Germinal center (tissue), 1 donor: ENCODE measurements at regions not wholly inside any gene's neighbourhood (a gene's known extent, or its start where the extent isn't known, plus 50 kb on each side); places are given as distances from the start of the nearest gene placed in this dataset.
A peak's percentile ranks its signal among the peaks of the same experiment; 100 is the strongest.

Experiments
- DNase-seq: peaks from one replicate; pipeline ENCODE4 v3.0.0; 2012; ENCODE audit warnings: mixed read lengths, low spot score

- no peak for DNase-seq
Measured at GRCh38 chr9:18233311-18233710, 240.6 kb upstream of the ADAMTSL1 start.

DNA sequence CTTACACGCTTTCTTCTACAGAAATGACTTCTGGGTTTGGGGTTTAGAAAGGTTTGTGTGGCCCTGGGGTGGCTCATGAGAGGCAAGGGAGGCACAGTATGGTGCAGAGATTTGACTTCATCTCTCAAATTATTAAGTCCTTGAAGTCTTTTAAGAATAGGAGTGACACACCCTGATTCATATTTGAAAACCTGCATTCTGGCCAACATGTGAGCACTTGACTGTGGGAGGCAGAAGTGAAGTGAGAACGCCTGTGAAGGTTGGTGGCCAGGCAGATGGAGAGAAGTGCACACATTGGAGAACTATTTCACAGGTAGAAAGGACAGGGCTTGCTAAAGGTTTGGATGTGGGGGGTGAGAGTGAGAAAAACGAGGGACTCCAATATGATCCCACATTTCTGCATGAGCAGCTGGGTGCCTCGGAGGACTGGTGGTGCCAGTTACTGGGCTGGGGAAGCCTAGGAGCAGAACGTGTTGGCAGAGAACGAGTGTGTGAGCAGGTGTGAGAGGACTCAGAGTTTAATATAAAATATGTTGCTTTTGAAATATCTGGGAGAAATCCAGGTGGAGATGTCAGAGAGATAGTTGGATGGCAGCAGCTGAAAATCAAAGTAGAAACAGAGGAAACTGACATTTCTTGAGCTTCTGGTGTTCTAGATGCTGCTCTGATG, 240.0 kb upstream of the ADAMTSL1 start:
- no peak for DNase-seq

GRCh38 chr9:18235181-18235908, 238.6 kb upstream of the ADAMTSL1 start:
- DNase-seq: no peak

DNA sequence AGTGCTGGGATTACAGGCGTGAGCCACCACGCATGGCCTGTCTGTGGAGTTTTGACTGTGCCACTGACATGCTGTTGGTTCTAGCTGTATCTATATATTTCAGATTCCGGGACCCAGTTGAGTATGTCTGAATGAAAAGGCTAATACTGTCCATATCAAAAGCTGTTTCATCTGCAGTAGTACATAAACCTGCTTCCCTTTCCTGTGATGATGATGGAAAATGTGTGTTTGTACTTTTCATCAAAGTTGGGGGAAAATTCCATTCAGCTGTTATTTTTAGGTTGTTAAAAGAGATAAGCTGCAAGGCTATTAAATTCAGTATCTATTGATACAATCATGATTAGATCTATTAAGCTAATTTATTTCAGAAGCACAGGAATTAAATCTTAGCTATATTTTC, 237.6 kb upstream of the ADAMTSL1 start:
- DNase-seq: no peak

DNA sequence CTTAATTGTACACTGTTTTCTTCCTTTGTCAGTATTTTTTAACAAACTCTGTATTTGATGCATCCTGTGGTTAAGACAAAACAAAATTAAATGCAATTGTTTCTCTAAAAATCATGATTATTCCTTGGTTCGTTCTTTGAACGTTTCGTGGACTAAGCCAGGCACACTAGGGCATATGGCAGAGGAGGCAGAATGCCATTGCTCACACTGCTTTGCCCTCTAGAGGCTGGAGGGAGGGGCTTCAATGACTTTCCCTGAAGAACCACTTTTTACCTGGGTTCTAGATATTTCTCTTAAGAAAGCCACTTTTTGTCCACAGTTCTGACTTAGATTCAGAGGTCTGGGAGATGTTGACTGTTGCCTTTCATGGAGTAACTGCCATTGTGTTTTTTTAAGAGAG, 236.2 kb upstream of the ADAMTSL1 start:
- no peak for DNase-seq

DNA sequence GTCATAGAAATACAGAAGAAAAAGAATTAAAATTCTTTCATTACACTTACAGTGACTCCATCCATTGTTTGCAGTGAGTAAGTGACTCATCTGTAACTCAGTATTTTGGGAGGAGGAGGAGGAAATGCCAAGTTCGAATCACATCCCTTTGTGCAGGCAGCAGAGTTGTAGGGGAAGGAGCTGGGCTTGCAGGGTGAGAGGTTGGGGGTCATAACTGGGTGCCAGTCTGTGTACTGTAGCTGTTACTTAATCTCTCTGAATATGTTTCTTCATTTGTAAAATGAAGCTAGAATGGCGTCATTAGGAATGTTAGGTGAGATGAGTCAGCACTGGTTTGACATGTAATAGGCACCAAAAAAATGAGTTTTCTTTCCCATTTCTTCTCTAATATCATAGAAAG, 235.7 kb upstream of the ADAMTSL1 start:
- no peak for DNase-seq

- DNase-seq: no peak
Measured at GRCh38 chr9:18238752-18239447, 235.1 kb upstream of the ADAMTSL1 start.

DNA sequence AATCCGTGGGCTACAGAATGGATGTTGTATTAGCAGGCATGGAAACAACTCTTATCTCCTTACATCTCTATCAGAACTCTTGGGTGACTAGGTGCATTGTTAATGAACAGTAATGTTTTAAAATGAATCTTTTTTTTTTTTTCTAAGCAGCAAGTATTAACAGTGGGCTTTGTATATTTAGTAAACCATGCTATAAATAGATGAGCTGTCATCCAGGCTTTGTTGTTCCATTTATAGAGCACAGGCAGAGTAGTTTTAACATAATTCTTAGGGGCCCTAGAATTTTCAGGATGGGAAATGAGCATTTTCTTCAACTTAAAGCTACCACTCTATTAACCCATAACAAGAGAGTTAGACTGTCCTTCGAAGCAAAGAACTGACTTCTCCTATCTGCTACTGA, 233.7 kb upstream of the ADAMTSL1 start:
- no peak for DNase-seq

GRCh38 chr9:18245911-18246310, 228.0 kb upstream of the ADAMTSL1 start:
- DNase-seq: no peak

DNA sequence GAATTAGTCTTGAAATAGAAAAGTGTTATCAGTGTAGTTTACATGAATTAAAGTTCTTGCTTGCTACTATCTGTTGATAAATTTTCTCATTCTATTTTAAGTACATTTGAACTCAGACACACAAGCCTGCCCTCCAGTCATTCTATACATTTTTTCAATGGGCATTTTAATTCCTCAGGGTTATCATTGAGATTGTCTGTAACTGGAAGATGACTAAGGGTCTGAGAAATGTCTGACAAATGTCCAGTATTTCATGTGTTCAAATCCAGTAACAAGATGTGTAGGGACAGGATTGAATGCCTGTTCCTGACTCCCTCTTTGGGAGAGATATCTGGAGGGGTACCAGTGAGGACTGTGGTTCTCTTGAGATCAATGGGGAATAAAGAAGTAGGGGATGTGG, 223.9 kb upstream of the ADAMTSL1 start:
- DNase-seq: no peak

GRCh38 chr9:18253950-18254349, 220.0 kb upstream of the ADAMTSL1 start:
- no peak for DNase-seq

- DNase-seq: peak; percentile 42
Measured at GRCh38 chr9:18255158-18255629, 218.8 kb upstream of the ADAMTSL1 start.

DNA sequence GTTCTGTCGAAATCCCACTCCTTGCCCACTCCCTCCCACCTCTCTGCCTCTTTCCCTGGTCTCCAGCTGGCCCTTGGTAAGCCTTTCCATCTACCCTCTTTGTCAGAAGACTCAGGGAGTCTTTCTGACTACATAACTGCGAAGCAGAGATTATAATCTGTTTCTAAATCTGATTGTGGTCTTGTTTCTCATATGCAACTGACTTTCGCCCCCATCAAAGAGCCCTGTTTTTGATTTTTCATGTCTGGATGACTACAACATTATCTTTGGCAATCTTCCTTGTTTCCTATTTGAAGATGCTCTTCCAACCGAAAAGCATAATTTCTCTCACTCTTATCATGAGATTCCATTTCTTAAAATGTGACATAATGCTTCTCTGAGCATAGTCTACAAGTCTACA, 218.2 kb upstream of the ADAMTSL1 start:
- DNase-seq: no peak

GRCh38 chr9:18256568-18256967, 217.4 kb upstream of the ADAMTSL1 start:
- no peak for DNase-seq

DNA sequence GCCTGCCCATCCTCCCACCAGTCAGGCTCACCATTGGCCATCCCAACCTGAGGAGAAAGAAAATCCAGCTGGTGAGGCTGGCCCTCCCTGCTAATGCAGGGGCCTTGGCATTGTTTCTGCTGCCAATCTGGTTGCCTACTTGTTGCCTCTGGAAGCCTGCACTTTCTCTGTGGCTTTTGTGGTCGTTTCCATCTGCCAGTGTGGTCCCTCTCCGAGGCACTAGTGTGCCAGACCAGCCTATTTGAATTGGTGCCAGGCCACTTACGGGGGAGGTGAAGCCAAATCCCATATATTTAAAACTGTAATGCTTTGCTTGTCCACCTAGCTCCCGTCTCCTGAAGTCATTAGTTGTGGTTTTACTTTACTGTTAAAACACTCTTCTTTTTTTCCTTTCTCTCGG, 213.4 kb upstream of the ADAMTSL1 start:
- no peak for DNase-seq

- DNase-seq: no peak
Measured at GRCh38 chr9:18261181-18261580, 212.8 kb upstream of the ADAMTSL1 start.

DNA sequence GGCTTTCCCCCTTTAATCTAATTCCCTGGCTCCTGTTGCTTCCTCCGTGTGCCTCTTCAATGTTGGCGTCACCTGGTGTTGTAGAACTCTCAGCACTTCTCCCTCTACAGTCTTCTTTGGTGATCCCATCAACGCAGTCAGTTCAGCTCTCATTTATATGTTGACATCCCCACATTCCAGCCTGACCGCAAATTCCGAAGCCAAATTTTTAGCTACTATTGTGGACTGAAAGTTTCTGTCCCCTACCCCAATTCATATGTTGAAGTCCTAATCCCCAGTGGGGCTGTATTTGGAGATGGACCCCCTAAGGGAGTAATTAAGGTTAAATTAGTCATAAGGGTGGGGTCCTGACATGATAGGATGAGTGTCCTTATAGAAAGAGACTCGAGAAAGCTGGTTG, 210.6 kb upstream of the ADAMTSL1 start:
- no peak for DNase-seq

DNA sequence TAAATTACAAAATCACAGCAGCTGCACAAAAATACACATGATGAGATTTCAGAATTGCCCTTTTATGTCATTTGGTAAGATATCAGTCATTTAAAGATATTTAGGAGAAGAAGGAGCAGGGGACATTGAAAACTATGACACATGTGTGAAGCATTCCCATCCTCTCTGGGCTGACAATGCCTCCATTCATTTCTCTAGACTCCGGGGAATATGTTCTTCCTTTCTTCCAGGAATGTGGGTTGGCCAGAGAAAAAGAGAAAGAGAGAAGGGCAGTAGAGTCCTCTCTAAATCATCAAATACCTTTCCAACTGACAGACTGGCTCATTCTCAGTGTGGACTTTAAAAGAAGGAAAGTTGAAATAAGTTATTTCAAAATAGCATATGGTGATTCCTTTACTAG, 205.6 kb upstream of the ADAMTSL1 start:
- no peak for DNase-seq

DNA sequence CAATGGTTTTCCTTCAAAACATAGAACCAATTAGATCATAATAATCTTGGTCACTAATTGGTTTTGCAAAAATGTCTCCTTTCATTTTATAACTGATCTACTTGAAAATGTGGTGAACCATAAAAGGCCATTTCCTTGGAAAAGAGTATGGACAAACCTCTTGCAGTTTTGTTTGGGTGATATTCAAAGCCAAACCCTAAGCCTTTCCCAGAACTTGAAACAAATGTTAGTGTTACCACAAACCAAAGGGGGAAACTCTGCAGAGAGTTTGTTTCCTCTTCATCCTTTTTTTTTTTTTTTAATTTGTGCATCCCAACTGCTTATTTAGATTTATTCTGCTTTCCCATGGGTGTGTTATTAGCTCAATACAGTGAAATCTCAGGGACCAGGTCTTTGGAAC, 204.4 kb upstream of the ADAMTSL1 start:
- DNase-seq: no peak

DNA sequence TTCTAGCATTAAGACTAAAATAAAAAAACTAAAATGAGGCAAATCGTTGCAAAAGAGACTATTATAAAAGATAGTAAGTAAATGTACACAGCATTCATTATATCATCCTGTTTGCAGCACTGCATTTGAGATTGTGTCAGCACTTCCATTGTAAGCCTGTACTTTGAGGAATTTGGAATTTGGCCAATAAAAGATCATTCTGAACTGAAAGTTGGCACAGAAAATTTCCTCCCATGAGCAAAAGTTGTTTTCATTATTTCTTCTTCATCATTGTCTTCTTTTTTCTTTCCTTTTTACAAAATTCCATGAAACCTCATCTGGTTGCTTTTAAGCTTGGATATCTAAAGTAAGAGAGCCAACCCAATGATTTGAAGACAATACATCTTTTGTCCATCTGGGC, 199.3 kb upstream of the ADAMTSL1 start:
- no peak for DNase-seq

GRCh38 chr9:18275313-18275990, 198.5 kb upstream of the ADAMTSL1 start:
- no peak for DNase-seq

GRCh38 chr9:18281291-18281690, 192.7 kb upstream of the ADAMTSL1 start:
- DNase-seq: no peak

GRCh38 chr9:18294229-18294628, 179.7 kb upstream of the ADAMTSL1 start:
- DNase-seq: no peak
